Brain pericyte (primary cell): ENCODE measurements at regions not wholly inside any gene's neighbourhood (a gene's known extent, or its start where the extent isn't known, plus 50 kb on each side); places are given as distances from the start of the nearest gene placed in this dataset.

Experiments
- DNase-seq: peaks from one replicate; pipeline ENCODE4 v3.0.0-alpha.2; 2012; ENCODE audit warnings: low read depth, low spot score

- no peak for DNase-seq
These were observed 133.7 kb upstream of the ASTN2 start for GRCh38 chr9:117548556-117548955.

- DNase-seq = no peak
These were observed 133.0 kb upstream of the ASTN2 start for GRCh38 chr9:117547904-117548303.

GRCh38 chr9:117546894-117547678 lies 132.2 kb upstream of the ASTN2 start:
- no peak for DNase-seq

GRCh38 chr9:117545846-117546245 lies 131.0 kb upstream of the ASTN2 start:
- DNase-seq = no peak

GRCh38 chr9:117543089-117543488 lies 128.2 kb upstream of the ASTN2 start:
- DNase-seq = no peak

GRCh38 chr9:117542021-117542420 lies 127.2 kb upstream of the ASTN2 start:
- no peak for DNase-seq

- no peak for DNase-seq
These were observed 126.3 kb upstream of the ASTN2 start for GRCh38 chr9:117541181-117541580.

GRCh38 chr9:117535973-117536372 lies 121.1 kb upstream of the ASTN2 start:
- DNase-seq = no peak

- DNase-seq = no peak
These were observed 120.6 kb upstream of the ASTN2 start for GRCh38 chr9:117535434-117535833.

- DNase-seq = no peak
These were observed 113.4 kb upstream of the ASTN2 start for GRCh38 chr9:117528225-117528624.

- DNase-seq = no peak
These were observed 111.8 kb upstream of the ASTN2 start for GRCh38 chr9:117526674-117527073.

- no peak for DNase-seq
These were observed 108.8 kb upstream of the ASTN2 start for GRCh38 chr9:117523531-117524153.

GRCh38 chr9:117521293-117521692 lies 106.4 kb upstream of the ASTN2 start:
- no peak for DNase-seq

GRCh38 chr9:117516676-117517632 lies 102.1 kb upstream of the ASTN2 start:
- DNase-seq = no peak

GRCh38 chr9:117511852-117512481 lies 97.1 kb upstream of the ASTN2 start:
- DNase-seq = no peak

- DNase-seq = no peak
These were observed 81.5 kb upstream of the ASTN2 start for GRCh38 chr9:117496307-117496706.

- no peak for DNase-seq
These were observed 79.7 kb upstream of the ASTN2 start for GRCh38 chr9:117494401-117495090.

GRCh38 chr9:117492476-117492875 lies 77.6 kb upstream of the ASTN2 start:
- DNase-seq = no peak

- no peak for DNase-seq
These were observed 76.6 kb upstream of the ASTN2 start for GRCh38 chr9:117491491-117491890.

GRCh38 chr9:117490199-117490598 lies 75.3 kb upstream of the ASTN2 start:
- no peak for DNase-seq

- no peak for DNase-seq
These were observed 73.8 kb upstream of the ASTN2 start for GRCh38 chr9:117488659-117489058.
